GM21529 (cell line): ENCODE measurements at regions not wholly inside any gene's neighbourhood (a gene's known extent, or its start where the extent isn't known, plus 50 kb on each side); places are given as distances from the start of the nearest gene placed in this dataset.

Source experiments
- ATAC-seq: cut with Tn5 transposase; IDR thresholded peaks from one replicate; pipeline ENCODE4 v1.9.1; 2021; ENCODE audit not compliant: unreplicated experiment

DNA sequence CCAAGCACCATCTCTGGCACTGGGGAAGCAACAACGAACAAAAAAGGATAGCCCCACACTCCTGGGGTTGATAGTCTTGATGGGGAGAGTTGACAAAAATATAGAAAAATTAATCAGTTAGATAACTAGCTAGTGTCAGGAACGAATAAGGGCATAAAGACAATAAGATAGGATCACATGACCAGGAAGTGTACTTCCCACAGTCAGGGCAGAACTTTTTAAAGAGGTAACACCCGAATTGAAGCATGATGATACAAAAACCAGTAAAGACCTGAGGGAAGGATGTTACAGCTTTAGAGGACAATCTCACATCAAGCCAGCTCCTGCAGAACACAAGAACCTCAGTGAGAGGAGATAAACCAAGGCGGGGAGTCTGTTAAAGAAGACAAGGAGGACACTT, 295.4 kb upstream of the CRIM1 start:
- ATAC-seq = peak; percentile 13

DNA sequence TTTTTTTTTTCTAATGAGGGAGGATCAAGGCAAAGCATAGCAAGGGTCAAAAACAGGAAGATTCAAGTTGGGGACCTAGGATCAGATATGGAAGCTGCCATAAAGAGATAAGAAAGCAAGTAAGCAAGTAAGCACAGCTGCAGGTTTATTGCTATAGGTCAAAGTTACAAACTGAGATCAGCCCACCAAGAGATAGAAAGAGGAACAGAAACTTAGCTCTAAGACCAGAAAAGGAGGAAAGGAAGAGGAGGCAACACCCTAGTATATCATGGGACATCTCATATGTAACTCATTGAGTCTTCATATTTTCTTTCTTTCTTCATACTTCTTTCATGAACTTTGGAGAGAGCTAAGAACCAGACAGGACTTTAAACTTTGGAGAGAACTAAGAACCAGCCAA, 295.9 kb upstream of the CRIM1 start:
- ATAC-seq = peak; percentile 100

DNA sequence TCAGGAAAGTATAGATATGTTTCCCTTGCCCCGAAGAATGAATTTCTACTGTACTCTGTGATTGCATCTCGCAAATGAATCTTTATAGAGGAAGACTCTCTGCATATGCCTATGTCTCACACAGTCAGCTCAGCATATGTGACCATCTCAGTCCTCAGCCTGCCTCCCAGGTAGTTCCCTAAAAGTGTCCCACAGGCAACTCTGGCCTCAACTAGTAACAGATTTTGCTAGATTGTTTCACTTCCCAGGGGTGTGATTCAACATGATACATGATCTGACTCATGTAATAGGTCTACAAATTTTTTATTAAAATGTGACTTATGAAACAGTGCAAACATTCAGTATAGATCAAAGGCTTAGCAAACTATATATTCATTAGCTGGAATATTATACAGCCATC, 296.6 kb upstream of the CRIM1 start:
- no peak for ATAC-seq

DNA sequence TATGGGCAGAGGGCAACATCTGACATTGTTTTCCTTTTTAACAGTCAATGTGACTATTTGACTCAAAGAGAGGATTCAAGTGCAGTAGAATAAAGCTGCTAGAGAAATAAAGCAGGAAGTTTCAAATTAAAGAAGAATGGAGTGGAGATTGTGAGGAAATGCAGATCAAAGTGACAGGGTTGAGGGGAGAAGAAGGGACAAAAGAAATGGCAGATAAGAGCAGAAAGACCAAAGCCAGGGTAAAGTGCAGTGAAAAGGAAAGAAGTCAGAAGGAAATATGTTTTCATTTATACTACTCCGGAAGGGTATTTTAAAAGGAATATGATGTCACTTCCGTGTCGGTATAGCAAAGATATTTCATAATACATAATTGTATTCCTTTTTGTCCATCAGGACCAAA, 297.5 kb upstream of the CRIM1 start:
- no peak for ATAC-seq

DNA sequence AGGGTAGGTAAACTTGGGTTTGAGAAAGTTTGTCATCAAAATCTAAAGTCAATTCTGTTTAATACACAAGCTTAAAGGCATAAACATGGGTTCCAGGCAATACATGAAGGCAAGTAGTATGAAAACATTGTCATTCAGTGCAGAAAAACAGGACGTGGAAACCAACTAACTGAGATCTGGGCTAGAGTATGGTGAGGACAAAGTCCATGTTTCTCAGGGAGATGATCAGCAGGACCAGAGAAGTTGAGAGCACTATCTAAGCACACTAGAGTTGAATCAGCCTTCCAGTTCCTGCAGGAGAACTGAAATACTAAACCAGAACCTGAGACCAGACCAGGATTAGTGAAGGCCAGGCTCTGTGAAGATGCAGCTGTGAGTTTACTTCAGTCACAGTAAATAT, 302.8 kb upstream of the CRIM1 start:
- no peak for ATAC-seq

DNA sequence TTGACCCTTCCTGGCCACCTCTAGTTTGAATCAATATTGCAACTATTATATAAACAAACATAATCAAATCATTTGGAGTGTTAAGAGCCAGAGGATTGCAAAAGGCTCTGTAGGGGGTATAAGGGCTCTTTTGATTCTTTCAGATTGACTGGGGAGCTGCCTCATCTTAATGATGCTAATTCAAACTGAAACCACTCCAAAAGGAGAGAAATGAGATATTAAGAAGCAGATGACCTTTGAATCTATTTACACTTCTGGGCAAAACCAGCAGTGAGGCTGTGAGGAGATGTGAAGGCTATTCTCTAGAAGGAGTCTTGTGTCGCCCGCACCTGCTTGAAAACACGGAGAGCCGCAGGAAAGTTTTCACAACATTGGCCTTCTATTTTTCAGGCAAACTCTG, 311.2 kb upstream of the CRIM1 start:
- no peak for ATAC-seq

DNA sequence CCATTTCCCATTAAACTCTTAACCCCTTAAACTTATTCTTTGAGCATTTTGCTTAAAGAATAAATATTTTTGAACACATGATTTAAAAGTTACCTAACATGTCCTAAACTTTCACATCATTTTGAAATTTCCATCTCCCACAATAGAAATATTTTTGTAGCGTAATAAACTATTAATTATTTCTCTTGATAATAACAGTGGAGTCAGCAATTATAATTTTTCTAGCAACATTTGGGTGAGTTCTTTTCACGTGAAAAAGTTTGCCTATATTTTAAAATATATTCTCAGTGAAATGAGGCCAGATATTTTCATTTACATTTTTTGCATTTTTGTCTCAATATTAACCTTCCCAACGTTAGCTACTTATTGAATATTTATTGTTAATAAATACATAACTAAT, 320.4 kb upstream of the CRIM1 start:
- ATAC-seq = no peak

DNA sequence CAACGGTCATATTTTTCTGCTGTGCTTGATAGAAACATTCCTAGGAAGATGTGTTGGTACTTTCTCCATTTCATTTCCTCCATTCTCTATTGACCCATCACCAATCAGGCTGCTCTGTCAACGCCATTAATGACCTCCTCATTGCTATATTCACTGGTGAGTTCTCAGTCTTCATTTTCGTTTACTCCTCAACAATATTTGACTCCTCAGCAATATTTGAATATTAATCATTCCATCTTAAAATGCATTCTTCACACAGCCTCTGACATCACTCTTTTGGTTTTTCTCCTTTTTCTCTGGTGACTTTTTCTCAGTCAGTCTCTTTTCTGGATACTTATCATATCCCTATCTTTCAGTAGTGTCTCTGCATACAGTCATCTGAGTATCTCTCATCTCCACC, 323.5 kb upstream of the CRIM1 start:
- no peak for ATAC-seq

DNA sequence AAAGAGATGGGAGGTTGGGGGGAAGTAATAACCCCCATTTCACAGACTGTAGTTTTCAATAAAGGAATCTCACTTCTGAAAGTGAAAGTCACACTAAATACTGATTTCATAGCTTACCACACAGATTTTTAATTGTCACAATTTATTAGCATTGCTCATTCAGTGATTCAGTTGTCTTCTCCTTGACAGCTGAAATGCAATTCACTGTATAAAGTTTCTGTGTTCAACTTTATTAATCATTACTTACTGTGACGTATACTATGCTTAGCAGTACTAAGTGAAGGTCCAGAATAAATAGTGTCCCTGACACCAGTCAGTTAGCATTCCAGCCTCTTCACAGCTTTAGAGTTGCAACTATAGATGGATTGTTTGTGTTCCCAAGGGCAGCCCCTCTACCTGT, 324.1 kb upstream of the CRIM1 start:
- no peak for ATAC-seq

DNA sequence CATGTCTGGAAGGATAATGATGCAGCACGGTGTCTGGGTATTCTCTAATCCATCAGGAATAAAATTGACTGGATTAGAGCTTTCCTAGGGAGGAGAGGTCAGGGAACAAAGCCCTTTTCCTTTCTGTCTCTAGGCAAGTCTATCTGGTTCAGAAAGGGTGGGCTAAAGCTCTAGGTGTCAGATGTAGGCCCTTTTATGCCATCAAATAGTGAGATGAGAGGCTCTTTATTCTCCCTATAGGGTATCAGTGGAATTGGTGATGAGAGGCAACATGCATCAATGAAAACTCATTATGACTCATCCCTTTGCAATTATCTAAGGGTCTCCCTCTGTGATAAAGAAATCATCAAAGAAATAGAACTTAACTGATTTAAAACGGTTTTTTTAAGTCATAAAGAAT, 328.0 kb upstream of the CRIM1 start:
- no peak for ATAC-seq

DNA sequence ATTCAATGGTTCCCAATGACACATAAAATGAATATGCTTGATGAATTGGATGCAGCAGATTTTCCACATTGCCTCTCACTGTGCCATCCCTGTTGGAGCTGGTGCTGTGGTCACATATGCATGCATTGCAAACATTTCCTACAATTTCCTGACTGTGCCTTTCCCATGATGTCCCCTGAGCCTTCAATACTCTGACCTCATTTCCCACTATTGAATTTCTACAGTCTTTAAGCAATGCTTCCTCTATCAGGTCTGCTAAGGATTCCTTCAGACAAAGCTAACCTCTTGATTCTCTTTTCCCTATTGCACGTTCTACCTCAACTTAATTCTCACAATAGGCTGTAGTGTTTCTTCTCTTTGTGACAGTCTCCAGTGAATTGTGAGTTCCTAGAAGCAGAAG, 342.5 kb upstream of the CRIM1 start:
- ATAC-seq = no peak

DNA sequence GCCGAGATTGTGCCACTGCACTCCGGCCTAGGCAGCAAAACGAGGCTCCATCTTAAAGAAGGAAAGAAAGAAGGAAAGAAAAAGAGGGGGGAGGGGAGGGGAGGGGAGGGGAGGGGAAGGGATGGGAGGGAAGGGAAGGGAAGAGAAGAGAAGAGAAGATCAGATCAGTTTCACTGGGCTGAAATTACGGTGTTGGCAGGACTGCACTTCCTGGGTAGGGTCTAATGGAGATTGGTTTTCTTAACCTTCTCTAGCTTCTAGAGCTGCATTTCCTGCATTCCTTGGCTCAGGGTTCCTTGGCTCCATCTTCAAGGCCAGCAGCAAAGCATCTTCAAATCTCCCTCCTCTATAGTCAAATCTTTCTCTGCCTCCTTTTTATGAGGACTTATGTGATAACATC, 349.1 kb upstream of the CRIM1 start:
- no peak for ATAC-seq

DNA sequence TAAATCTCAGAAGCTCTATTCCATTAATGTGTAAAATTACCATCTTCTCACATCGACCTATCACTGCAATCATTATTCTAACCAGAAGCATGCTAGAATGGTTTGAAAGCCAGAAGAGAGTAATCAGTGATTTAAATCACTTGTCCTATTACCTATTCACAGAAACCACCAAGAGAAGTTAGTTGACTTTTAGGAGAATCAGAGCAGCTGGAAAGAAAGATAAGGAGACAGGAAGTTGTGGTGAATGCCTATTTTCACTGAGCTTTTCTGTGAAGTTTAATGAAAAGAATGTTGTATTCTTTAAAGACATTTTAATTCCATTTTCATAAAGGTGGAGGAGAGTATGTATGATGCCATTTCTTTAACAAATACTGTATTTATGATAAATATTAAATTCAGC, 352.6 kb upstream of the CRIM1 start:
- no peak for ATAC-seq

DNA sequence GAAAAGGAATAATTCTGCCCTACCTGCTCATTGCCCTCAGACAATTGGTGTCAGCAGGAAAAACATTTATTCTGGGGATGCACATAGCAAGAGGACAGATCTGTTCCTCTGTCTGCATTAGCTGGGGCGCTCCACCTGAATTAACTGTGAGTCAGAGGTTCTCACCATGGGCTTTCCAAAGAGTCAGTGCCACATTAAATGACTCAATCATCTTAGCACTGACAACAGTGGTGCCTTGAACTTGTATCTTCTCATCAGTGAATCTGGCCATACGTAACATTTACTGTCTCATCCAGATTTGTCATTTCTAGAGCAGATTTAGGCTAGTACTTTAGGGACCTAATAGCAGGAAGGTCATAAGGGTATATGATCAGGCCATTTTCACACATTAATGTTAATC, 358.1 kb upstream of the CRIM1 start:
- no peak for ATAC-seq

DNA sequence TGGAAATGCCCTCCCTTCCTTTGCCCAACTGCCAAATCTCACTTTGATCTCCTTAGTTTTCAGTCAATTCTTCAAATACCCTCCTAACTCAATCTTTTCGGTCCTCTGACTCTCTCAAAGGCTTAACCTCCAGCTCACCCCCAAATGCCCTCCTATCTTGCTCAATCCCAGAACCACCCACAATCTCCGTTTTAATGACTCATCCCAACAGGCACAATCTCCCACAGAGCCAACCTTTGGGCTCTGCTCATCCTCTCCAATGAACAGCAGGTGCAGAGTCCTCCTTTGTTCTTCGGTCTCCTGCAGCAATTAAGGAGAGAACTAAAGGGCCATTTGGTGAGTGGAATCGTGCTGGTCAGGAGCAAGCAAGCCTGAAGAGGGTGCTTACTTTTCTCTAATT, 366.1 kb upstream of the CRIM1 start:
- ATAC-seq = no peak

DNA sequence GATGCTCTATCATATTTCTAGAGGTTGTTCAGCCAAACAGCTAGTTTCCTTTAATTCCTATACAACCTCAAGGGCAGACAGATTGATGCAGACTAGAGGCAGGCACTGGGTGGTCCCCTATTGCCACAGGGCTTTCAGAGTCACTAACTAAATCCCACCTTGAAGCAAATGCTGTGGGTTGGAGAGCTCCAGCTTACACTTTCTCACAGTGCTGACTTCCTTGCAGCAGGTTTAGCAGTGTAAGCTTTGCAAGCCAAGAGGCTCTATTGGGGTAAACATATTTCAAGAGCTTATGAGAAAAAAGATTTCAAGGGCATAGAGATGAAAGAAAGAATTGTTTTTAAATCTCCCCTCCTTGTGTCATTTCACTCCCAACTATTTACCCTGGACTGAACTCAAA, 366.5 kb upstream of the CRIM1 start:
- no peak for ATAC-seq

DNA sequence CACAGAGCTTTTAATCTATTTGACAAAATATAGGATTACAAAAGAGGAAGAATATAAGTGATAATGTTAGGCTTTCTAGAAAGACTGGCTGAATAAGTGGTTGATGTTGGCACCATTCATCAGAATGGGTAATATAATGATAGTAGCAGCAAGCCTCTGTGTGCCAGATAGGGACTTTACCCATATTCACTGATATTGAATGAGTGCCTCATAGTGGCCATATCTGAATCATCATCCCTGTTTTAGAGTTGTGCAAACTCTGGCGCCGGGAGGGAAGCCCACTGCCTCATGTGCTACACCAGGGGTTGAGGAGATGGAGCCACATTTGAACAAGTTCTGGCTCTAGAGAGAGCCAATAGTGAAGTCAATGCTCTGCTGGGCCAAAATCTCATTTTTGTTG, 368.7 kb upstream of the CRIM1 start:
- ATAC-seq = no peak

DNA sequence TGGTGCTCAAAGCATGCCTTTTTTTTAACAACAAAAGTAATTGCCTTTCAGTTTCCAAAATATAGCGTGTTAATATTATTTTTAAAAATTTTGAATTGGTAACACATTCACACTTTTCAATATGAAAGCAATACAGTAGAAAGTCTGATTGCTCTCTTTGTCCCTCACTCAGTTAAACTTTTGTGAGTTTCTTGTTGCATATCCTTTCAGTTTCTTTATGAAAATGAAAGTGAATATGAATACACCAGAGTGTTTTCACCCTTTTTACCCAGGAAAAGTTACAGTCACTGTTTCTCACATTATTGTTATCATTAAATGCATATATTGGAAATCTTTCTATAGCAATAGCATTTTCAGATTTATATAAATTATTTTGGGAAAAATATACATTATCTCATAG, 377.4 kb upstream of the CRIM1 start:
- peak; percentile 98 for ATAC-seq

DNA sequence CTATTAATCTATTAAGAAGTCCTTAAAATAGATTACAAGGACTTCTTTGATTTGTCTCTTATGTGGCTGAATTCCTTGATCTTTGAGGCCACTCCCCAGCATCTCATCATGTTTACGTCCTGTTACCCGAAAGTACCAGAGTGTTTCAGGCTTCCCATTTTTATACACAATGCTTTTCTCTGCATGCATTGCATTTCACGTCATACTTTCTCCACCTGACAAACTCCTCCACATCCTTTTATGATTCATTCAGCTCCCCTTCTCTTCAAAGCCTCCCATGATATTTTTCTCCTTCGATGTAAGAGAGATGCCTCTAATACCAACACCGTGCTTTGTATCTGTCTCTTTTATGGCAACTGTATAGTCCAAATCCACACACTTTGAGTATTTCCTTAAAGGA, 379.0 kb upstream of the CRIM1 start:
- ATAC-seq = no peak

DNA sequence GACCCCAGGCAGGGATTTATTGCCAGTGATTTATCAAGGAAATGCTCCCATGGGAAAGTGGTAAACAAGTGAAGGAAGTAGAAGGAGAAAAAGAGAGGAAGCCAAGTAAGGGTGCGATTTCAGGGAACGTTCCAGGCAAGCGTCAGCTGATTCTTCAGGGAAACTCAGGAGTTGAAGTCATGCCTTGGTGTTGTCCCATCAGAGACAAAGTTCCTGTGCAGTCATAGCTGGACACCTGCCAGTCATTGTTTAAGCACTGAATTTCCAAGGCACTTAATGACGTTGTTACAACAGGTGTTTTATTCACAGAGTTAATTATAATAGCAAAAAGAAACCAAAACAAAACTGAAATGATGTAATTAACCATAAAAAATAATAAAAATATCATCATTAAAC, 381.8 kb upstream of the CRIM1 start:
- no peak for ATAC-seq

DNA sequence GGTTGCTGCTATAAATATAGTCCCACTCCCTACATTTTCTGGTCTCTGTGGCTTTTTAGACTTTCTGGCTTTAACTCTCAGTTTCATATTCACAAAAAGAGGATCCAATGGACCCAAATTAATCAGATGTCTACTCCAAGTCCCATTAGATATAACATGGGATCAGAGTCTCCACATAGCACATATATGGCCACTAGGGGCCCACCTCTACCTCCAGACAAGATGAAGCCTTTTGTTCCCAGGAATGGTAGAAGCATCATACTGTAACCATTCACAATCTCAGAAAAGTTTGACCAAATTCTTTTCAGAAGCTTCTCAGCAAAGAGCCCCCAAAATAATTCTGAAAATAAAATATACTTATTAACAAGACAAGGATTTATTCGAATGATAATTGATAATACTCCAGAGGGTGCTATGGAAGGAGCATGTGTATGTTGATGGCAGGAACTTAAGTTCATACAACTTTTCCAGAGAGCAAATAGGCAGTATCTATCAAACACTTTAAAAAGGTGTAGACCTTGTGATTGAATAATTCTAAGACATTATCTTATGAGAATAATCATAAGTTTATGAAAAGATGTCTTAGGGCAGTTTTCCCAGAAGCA, 382.3 kb upstream of the CRIM1 start:
- ATAC-seq = peak; percentile 89

DNA sequence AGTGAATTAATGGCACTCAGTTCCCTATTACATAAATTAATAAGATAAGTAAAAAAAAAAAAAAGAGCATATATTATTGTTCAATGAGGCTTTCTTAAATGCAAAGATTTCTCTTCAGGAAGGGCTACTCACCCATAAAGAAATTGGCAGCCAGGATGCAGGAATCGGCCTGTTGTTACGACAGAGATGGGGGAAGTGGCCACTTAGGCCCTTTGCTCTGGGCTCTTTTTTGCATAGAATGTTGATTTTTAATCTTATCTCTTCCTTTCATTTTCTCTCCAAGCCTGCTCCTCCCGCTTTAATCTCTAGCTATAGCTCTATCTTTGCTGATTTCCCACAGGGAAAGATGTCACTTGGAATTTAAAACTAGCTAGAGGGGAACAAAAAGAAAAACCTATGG, 391.8 kb upstream of the CRIM1 start:
- no peak for ATAC-seq

DNA sequence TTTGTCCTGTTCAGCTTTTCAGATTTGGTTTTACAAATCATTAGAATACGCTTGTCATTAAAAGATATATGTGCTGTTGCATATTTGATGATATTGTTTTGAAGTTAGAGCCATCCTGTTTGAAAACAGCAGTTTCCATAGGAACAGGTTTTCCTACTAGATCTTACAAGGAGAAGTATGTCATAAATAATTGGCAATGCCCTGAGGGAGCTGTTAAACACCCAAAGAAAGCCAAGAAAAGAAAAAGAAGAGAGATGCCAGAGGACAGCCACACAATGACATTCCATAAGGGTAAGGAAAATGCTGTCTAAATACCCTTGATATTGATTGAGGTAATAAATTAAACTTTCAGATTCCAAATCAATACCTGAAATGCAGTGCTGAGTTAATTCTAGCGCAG, 392.2 kb upstream of the CRIM1 start:
- no peak for ATAC-seq

DNA sequence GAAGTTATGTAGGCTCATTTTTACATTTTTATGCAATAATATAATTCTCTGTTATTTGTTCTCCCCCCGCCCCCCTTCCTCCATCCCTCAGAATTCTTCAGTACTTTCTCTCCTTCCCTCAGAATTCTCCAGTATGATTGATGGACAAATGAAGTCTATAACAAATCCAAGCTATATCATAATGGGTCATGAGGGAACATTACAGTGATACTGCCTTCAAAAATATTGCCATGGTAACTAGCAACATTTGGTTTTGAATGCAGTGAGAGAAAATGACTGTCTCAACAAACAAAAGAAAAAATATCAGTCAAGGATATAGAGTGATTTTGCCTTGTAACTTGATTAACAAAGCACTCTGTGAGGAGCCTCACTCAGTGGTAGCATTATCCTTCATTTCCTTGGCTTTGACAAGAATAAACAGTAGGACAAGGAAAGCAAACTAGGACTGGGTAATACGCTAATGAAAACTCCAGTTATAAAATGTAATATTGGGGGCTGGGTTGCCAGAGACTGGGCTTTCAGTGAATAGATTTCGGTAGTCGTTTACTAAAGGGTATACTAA, 392.9 kb upstream of the CRIM1 start:
- ATAC-seq = no peak
